ENCODE measurements at regions not wholly inside any gene's neighbourhood (a gene's known extent, or its start where the extent isn't known, plus 50 kb on each side); places are given as distances from the start of the nearest gene placed in this dataset.

- Histone ChIP-seq H3K9me3 (ENCODE audit: low read length) (no peaks in the 10 kb centered on the region), H3K27ac (ENCODE audit: low read depth, low read length) (no peak overlapping the region), H3K4me1 (ENCODE audit: insufficient read depth, low read length) (no peaks in the 10 kb centered on the region), H3K4me3 (ENCODE audit: low read length) (no peak overlapping the region), H3K36me3 (ENCODE audit: insufficient read depth, low read length) (no peaks in the 10 kb centered on the region), H3K27me3 (ENCODE audit: insufficient read depth, low read length, poor library complexity, severe bottlenecking) (no peaks in the 10 kb centered on the region)
- ChIA-PET POLR2A (no interaction called here), CTCF (no interaction called here)
- no peak for DNase-seq
- no peaks in the 10 kb centered on the region for H3K4me1 Mint-ChIP-seq
- no peak overlapping the region for H3K4me3 Mint-ChIP-seq
- no peaks in the 10 kb centered on the region for H3K36me3 Mint-ChIP-seq
- no peaks in the 10 kb centered on the region for H3K27me3 Mint-ChIP-seq
- H3K9me3 Mint-ChIP-seq, result peaks cover 0 to 25% (median 1%) of the 10 kb centered on the region in 5 donors
- no peak overlapping the region for H3K27ac Mint-ChIP-seq
These were observed 363.3 kb upstream of the GRIN3A start for GRCh38 chr9:102101723-102102122.

- H3K27ac ChIP-seq (ENCODE audit: low read depth, low read length), result no peak overlapping the region
- Mint-ChIP-seq H3K4me3 (no peak overlapping the region), H3K9me3 (peaks cover 0 to 11% (median 6%) of the 10 kb centered on the region in 5 donors), H3K4me1 (no peaks in the 10 kb centered on the region), H3K27me3 (no peaks in the 10 kb centered on the region), H3K36me3 (no peaks in the 10 kb centered on the region), H3K27ac (no peak overlapping the region)
- ChIA-PET POLR2A (no interaction called here), CTCF (no interaction called here)
- H3K27me3 ChIP-seq (ENCODE audit: insufficient read depth, low read length, poor library complexity, severe bottlenecking), result no peaks in the 10 kb centered on the region
- no peaks in the 10 kb centered on the region for H3K36me3 ChIP-seq (ENCODE audit: insufficient read depth, low read length)
- no peaks in the 10 kb centered on the region for H3K4me1 ChIP-seq (ENCODE audit: insufficient read depth, low read length)
- H3K9me3 ChIP-seq (ENCODE audit: low read length), result no peaks in the 10 kb centered on the region
- no peak overlapping the region for H3K4me3 ChIP-seq (ENCODE audit: low read length)
- DNase-seq, result no peak
These were observed 348.7 kb upstream of the GRIN3A start for GRCh38 chr9:102087141-102087540.

- CTCF ChIA-PET, result no interaction called here
- Histone ChIP-seq H3K4me1 (ENCODE audit: insufficient read depth, low read length) (no peaks in the 10 kb centered on the region), H3K27me3 (ENCODE audit: insufficient read depth, low read length, poor library complexity, severe bottlenecking) (no peaks in the 10 kb centered on the region), H3K36me3 (ENCODE audit: insufficient read depth, low read length) (no peaks in the 10 kb centered on the region), H3K9me3 (ENCODE audit: low read length) (no peaks in the 10 kb centered on the region), H3K4me3 (ENCODE audit: low read length) (no peak overlapping the region), H3K27ac (ENCODE audit: low read depth, low read length) (no peak overlapping the region)
- no peaks in the 10 kb centered on the region for H3K4me1 Mint-ChIP-seq
- H3K27ac Mint-ChIP-seq, result no peak overlapping the region
- H3K36me3 Mint-ChIP-seq, result no peaks in the 10 kb centered on the region
- H3K4me3 Mint-ChIP-seq, result no peak overlapping the region
- no peak for DNase-seq
- peaks cover 0 to 15% (median 11%) of the 10 kb centered on the region in 5 donors for H3K9me3 Mint-ChIP-seq
- no peaks in the 10 kb centered on the region for H3K27me3 Mint-ChIP-seq
- POLR2A ChIA-PET, result no interaction called here
These were observed 347.1 kb upstream of the GRIN3A start for GRCh38 chr9:102085548-102085947.

GRCh38 chr9:102072059-102072764 lies 333.8 kb upstream of the GRIN3A start:
- Histone ChIP-seq H3K27ac (ENCODE audit: low read depth, low read length) (no peak overlapping the region), H3K4me1 (ENCODE audit: insufficient read depth, low read length) (no peaks in the 10 kb centered on the region), H3K9me3 (ENCODE audit: low read length) (no peaks in the 10 kb centered on the region), H3K36me3 (ENCODE audit: insufficient read depth, low read length) (no peaks in the 10 kb centered on the region), H3K4me3 (ENCODE audit: low read length) (no peak overlapping the region), H3K27me3 (ENCODE audit: insufficient read depth, low read length, poor library complexity, severe bottlenecking) (no peaks in the 10 kb centered on the region)
- H3K4me1 Mint-ChIP-seq, result no peaks in the 10 kb centered on the region
- POLR2A ChIA-PET, result no interaction called here
- no peaks in the 10 kb centered on the region for H3K27me3 Mint-ChIP-seq
- CTCF ChIA-PET, result no interaction called here
- no peaks in the 10 kb centered on the region for H3K36me3 Mint-ChIP-seq
- DNase-seq, result no peak
- H3K9me3 Mint-ChIP-seq, result peaks cover 6 to 24% (median 11%) of the 10 kb centered on the region in 5 donors
- H3K27ac Mint-ChIP-seq, result no peak overlapping the region
- no peak overlapping the region for H3K4me3 Mint-ChIP-seq

GRCh38 chr9:102069969-102070368 lies 331.5 kb upstream of the GRIN3A start:
- Histone ChIP-seq H3K27me3 (ENCODE audit: insufficient read depth, low read length, poor library complexity, severe bottlenecking) (no peaks in the 10 kb centered on the region), H3K4me3 (ENCODE audit: low read length) (no peak overlapping the region), H3K27ac (ENCODE audit: low read depth, low read length) (no peak overlapping the region), H3K9me3 (ENCODE audit: low read length) (no peaks in the 10 kb centered on the region), H3K4me1 (ENCODE audit: insufficient read depth, low read length) (no peaks in the 10 kb centered on the region), H3K36me3 (ENCODE audit: insufficient read depth, low read length) (no peaks in the 10 kb centered on the region)
- ChIA-PET CTCF (no interaction called here), POLR2A (no interaction called here)
- Mint-ChIP-seq H3K9me3 (peaks cover 6 to 22% (median 10%) of the 10 kb centered on the region in 5 donors), H3K4me1 (no peaks in the 10 kb centered on the region), H3K27me3 (no peaks in the 10 kb centered on the region), H3K27ac (no peak overlapping the region), H3K4me3 (no peak overlapping the region), H3K36me3 (no peaks in the 10 kb centered on the region)
- DNase-seq, result no peak

GRCh38 chr9:102054811-102055210 lies 316.4 kb upstream of the GRIN3A start:
- H3K27ac Mint-ChIP-seq, result no peak overlapping the region
- Histone ChIP-seq H3K27ac (ENCODE audit: low read depth, low read length) (no peak overlapping the region), H3K27me3 (ENCODE audit: insufficient read depth, low read length, poor library complexity, severe bottlenecking) (no peaks in the 10 kb centered on the region), H3K36me3 (ENCODE audit: insufficient read depth, low read length) (no peaks in the 10 kb centered on the region), H3K4me3 (ENCODE audit: low read length) (no peak overlapping the region), H3K4me1 (ENCODE audit: insufficient read depth, low read length) (no peaks in the 10 kb centered on the region), H3K9me3 (ENCODE audit: low read length) (no peaks in the 10 kb centered on the region)
- H3K36me3 Mint-ChIP-seq, result no peaks in the 10 kb centered on the region
- ChIA-PET POLR2A (no interaction called here), CTCF (no interaction called here)
- H3K9me3 Mint-ChIP-seq, result peaks cover 2 to 31% (median 5%) of the 10 kb centered on the region in 5 donors
- no peaks in the 10 kb centered on the region for H3K4me1 Mint-ChIP-seq
- no peak for DNase-seq
- H3K4me3 Mint-ChIP-seq, result no peak overlapping the region
- H3K27me3 Mint-ChIP-seq, result no peaks in the 10 kb centered on the region

GRCh38 chr9:102049586-102050246 lies 311.3 kb upstream of the GRIN3A start:
- Mint-ChIP-seq H3K36me3 (no peaks in the 10 kb centered on the region), H3K4me1 (no peaks in the 10 kb centered on the region), H3K9me3 (peaks cover 0 to 23% (median 6%) of the 10 kb centered on the region in 5 donors), H3K27me3 (no peaks in the 10 kb centered on the region), H3K4me3 (no peak overlapping the region), H3K27ac (no peak overlapping the region)
- H3K36me3 ChIP-seq (ENCODE audit: insufficient read depth, low read length), result no peaks in the 10 kb centered on the region
- H3K4me3 ChIP-seq (ENCODE audit: low read length), result no peak overlapping the region
- H3K27ac ChIP-seq (ENCODE audit: low read depth, low read length), result no peak overlapping the region
- CTCF ChIA-PET, result no interaction called here
- POLR2A ChIA-PET, result no interaction called here
- H3K4me1 ChIP-seq (ENCODE audit: insufficient read depth, low read length), result no peaks in the 10 kb centered on the region
- DNase-seq, result no peak
- no peaks in the 10 kb centered on the region for H3K27me3 ChIP-seq (ENCODE audit: insufficient read depth, low read length, poor library complexity, severe bottlenecking)
- no peaks in the 10 kb centered on the region for H3K9me3 ChIP-seq (ENCODE audit: low read length)

GRCh38 chr9:102047549-102047948 lies 309.1 kb upstream of the GRIN3A start:
- CTCF ChIA-PET, result no interaction called here
- Histone ChIP-seq H3K4me3 (ENCODE audit: low read length) (no peak overlapping the region), H3K27me3 (ENCODE audit: insufficient read depth, low read length, poor library complexity, severe bottlenecking) (no peaks in the 10 kb centered on the region), H3K4me1 (ENCODE audit: insufficient read depth, low read length) (no peaks in the 10 kb centered on the region), H3K27ac (ENCODE audit: low read depth, low read length) (no peak overlapping the region), H3K9me3 (ENCODE audit: low read length) (no peaks in the 10 kb centered on the region), H3K36me3 (ENCODE audit: insufficient read depth, low read length) (no peaks in the 10 kb centered on the region)
- Mint-ChIP-seq H3K27me3 (no peaks in the 10 kb centered on the region), H3K36me3 (no peaks in the 10 kb centered on the region), H3K9me3 (peaks cover 0 to 19% (median 6%) of the 10 kb centered on the region in 5 donors), H3K27ac (no peak overlapping the region), H3K4me3 (no peak overlapping the region), H3K4me1 (no peaks in the 10 kb centered on the region)
- POLR2A ChIA-PET, result no interaction called here
- DNase-seq, result no peak

All from CD8-positive, alpha-beta memory T cell (primary cell).